ENCODE measurements at regions not wholly inside any gene's neighbourhood (a gene's known extent, or its start where the extent isn't known, plus 50 kb on each side); places are given as distances from the start of the nearest gene placed in this dataset.

GRCh38 chr10:29878492-29878891, 180.9 kb downstream of the JCAD start (continued):
- no peak for TF ChIP-seq ZBTB40 (IDR thresholded peaks at IDR 0.05; ENCODE audit: borderline replicate concordance)
- TF ChIP-seq ZNF24 (IDR thresholded peaks at IDR 0.05): no peak
- TF ChIP-seq CHD2 (IDR thresholded peaks at IDR 0.05; ENCODE audit: borderline replicate concordance, low read depth, low read length): no peak
- no peak for TF ChIP-seq CHD1 (IDR thresholded peaks at IDR 0.05; ENCODE audit: low read depth, low read length)
- no peak for TF ChIP-seq POLR2AphosphoS2 (IDR thresholded peaks at IDR 0.05; ENCODE audit: low read depth, low read length)
- no peak for TF ChIP-seq ZNF274 (IDR thresholded peaks at IDR 0.05; ENCODE audit: insufficient read depth, insufficient read length)
- TF ChIP-seq STAT1 (conservative IDR thresholded peaks at IDR 0.05): no peak
- TF ChIP-seq RB1 (IDR thresholded peaks at IDR 0.05; ENCODE audit: borderline replicate concordance): no peak
- TF ChIP-seq WRNIP1 (IDR thresholded peaks at IDR 0.05; ENCODE audit: borderline replicate concordance, low read depth, low read length): no peak

GRCh38 chr10:29877793-29878491, 181.4 kb downstream of the JCAD start:
- H3K27ac ChIP-seq (ENCODE audit: control insufficient read depth, insufficient read depth): no peak overlapping the region
- TF ChIP-seq ESRRA (IDR thresholded peaks at IDR 0.05; ENCODE audit: low read length) (no peak), CHD2 (IDR thresholded peaks at IDR 0.05; ENCODE audit: borderline replicate concordance, low read depth, low read length) (no peak), HDGF (IDR thresholded peaks at IDR 0.05) (no peak), CBX3 (IDR thresholded peaks at IDR 0.05; ENCODE audit: borderline replicate concordance, low read depth) (no peak), ZNF687 (IDR thresholded peaks at IDR 0.05) (no peak)

More at GRCh38 chr10:29877793-29878491, 181.4 kb downstream of the JCAD start:
- FAIRE-seq (no peak), DNase-seq (ENCODE audit: low read depth, low spot score) (no peak), ATAC-seq (no peak)
- intact Hi-C loops (cut with micrococcal nuclease; ENCODE audit: unreplicated experiment): no loop called here
- Histone ChIP-seq H3K36me3 (ENCODE audit: control insufficient read depth in 2 of 2, insufficient read depth in 2 of 2, low read length in 1 of 2) (no peaks in the 10 kb centered on the region), H3K4me1 (ENCODE audit: control insufficient read depth, insufficient read depth, low read length) (no peaks in the 10 kb centered on the region), H3K4me2 (ENCODE audit: control insufficient read depth, insufficient read depth) (no peak overlapping the region), H2AFZ (ENCODE audit: control insufficient read depth, low read depth, low read length) (no peak overlapping the region), H3K4me3 (no peak overlapping the region), H3K79me2 (ENCODE audit: control insufficient read depth, insufficient read depth, low read length) (no peaks in the 10 kb centered on the region), H3K9me3 (replicated peaks; ENCODE audit: control insufficient read depth, insufficient read depth, low read length) (no peaks in the 10 kb centered on the region), H4K20me1 (ENCODE audit: control insufficient read depth, insufficient read depth) (no peaks in the 10 kb centered on the region), H3K9ac (ENCODE audit: control insufficient read depth, insufficient read depth, low read length) (no peak overlapping the region), H3K27me3 (replicated peaks in 1 of 2; ENCODE audit: control insufficient read depth in 2 of 2, insufficient read depth in 2 of 2, low read length in 1 of 2) (peaks cover 3 to 6% of the 10 kb centered on the region in 2 experiments; a peak in 2 of 4 replicates)
- SMC1A ChIA-PET (ENCODE audit: uncharacterized antibody, unreplicated experiment): no interaction called here
- in situ Hi-C loops (cut with MboI): no loop called here
- 32% methylated on average over 12 of the region's 12 CpGs for WGBS (ENCODE audit: insufficient coverage, insufficient replicate concordance, low lambda C conversion rate, missing lambda C conversion rate)
- CTCF ChIA-PET: no interaction called here
- BruUV-seq (replicated peaks): no TSS peak
- RAD21 ChIA-PET (ENCODE audit: unreplicated experiment): no interaction called here
- POLR2A ChIA-PET: no interaction called here
